HG03460 (cell line): ENCODE measurements at regions not wholly inside any gene's neighbourhood (a gene's known extent, or its start where the extent isn't known, plus 50 kb on each side); places are given as distances from the start of the nearest gene placed in this dataset.

ENCODE experiments used
- ATAC-seq: cut with Tn5 transposase; IDR thresholded peaks from one replicate; pipeline ENCODE4 v1.9.1; 2021; ENCODE audit not compliant: unreplicated experiment

- ATAC-seq: no peak
Observed at GRCh38 chr4:65845199-65845773, 175.0 kb upstream of the EPHA5 start.

- no peak for ATAC-seq
Observed at GRCh38 chr4:65839164-65839931, 169.1 kb upstream of the EPHA5 start.

GRCh38 chr4:65834707-65835106 is 164.4 kb upstream of the EPHA5 start:
- no peak for ATAC-seq

- no peak for ATAC-seq
Observed at GRCh38 chr4:65831828-65832227, 161.5 kb upstream of the EPHA5 start.

GRCh38 chr4:65825116-65825753 is 154.9 kb upstream of the EPHA5 start:
- no peak for ATAC-seq

- ATAC-seq: no peak
Observed at GRCh38 chr4:65819192-65819591, 148.9 kb upstream of the EPHA5 start.

- no peak for ATAC-seq
Observed at GRCh38 chr4:65805936-65806335, 135.6 kb upstream of the EPHA5 start.

- ATAC-seq: no peak
Observed at GRCh38 chr4:65799513-65799912, 129.2 kb upstream of the EPHA5 start.

- ATAC-seq: no peak
Observed at GRCh38 chr4:65798498-65799127, 128.3 kb upstream of the EPHA5 start.

- no peak for ATAC-seq
Observed at GRCh38 chr4:65791812-65792308, 121.6 kb upstream of the EPHA5 start.

- ATAC-seq: no peak
Observed at GRCh38 chr4:65791111-65791811, 121.0 kb upstream of the EPHA5 start.

GRCh38 chr4:65789805-65790204 is 119.5 kb upstream of the EPHA5 start:
- no peak for ATAC-seq

- ATAC-seq: no peak
Observed at GRCh38 chr4:65789341-65789740, 119.1 kb upstream of the EPHA5 start.

- ATAC-seq: no peak
Observed at GRCh38 chr4:65777270-65777669, 107.0 kb upstream of the EPHA5 start.

- no peak for ATAC-seq
Observed at GRCh38 chr4:65773636-65774035, 103.3 kb upstream of the EPHA5 start.

GRCh38 chr4:65747386-65747785 is 77.1 kb upstream of the EPHA5 start:
- no peak for ATAC-seq

GRCh38 chr4:65738134-65738533 is 67.8 kb upstream of the EPHA5 start:
- no peak for ATAC-seq

GRCh38 chr4:65737672-65738071 is 67.4 kb upstream of the EPHA5 start:
- no peak for ATAC-seq

GRCh38 chr4:65724973-65725372 is 54.7 kb upstream of the EPHA5 start:
- no peak for ATAC-seq
